PC-9 (cell line): ENCODE measurements at regions not wholly inside any gene's neighbourhood (a gene's known extent, or its start where the extent isn't known, plus 50 kb on each side); places are given as distances from the start of the nearest gene placed in this dataset.

Experiments used
- BruUV-seq: library from RNA; stranded (reverse); fragments of 400-500 nt; replicated peaks from 2 replicates; lab custom pipeline; 2021; lab: Mats Ljungman, UMichigan
- CTCF ChIA-PET: fragments of 300-600 bp; sonication (Branson Sonifier 250); formaldehyde crosslinking; loops from one replicate; lab custom pipeline; 2022; ENCODE audit warnings: antibody characterized with exemption; lab: Charles Lee
- POLR2A ChIA-PET: fragments of 300-600 bp; sonication (Branson Sonifier 250); formaldehyde crosslinking; loops from one replicate; lab custom pipeline; 2022; ENCODE audit warnings: antibody characterized with exemption; ENCODE audit not compliant: unreplicated experiment; lab: Charles Lee
- DNase-seq, 2 experiments: peaks; one replicate each; pipeline versions ENCODE4 v3.0.0 to v3.0.0-alpha.2; 2015 to 2022; ENCODE audit warnings: mixed read lengths in 1 of 2
- H2AFZ ChIP-seq: fragments of 200-600 bp; sonication (generic); 2 replicates; pipeline ENCODE4 v1.8.1; 2017; ENCODE audit warnings: antibody characterized with exemption
- H3F3A ChIP-seq: fragments of 200-600 bp; sonication (generic); 2 replicates; pipeline ENCODE4 v1.8.1; 2017; ENCODE audit warnings: antibody characterized with exemption, mild to moderate bottlenecking, low read depth; ENCODE audit not compliant: insufficient read depth
- H3K27ac ChIP-seq: fragments of 200-600 bp; sonication (generic); 2 replicates; pipeline ENCODE4 v1.6.1; 2016; ENCODE audit warnings: mixed run types
- H3K27me3 ChIP-seq: fragments of 200-600 bp; sonication (generic); 2 replicates; pipeline ENCODE4 v1.6.1; 2016; ENCODE audit warnings: low read depth, mixed run types; ENCODE audit not compliant: insufficient read depth
- H3K36me3 ChIP-seq: fragments of 200-600 bp; sonication (generic); 2 replicates; pipeline ENCODE4 v1.6.1; 2016; ENCODE audit warnings: low read depth, mixed run types
- H3K4me1 ChIP-seq: fragments of 200-600 bp; sonication (generic); replicated peaks from 2 replicates; pipeline ENCODE4 v1.6.1; 2016; ENCODE audit warnings: mixed run types; ENCODE audit not compliant: insufficient read depth
- H3K4me2 ChIP-seq: fragments of 200-600 bp; sonication (generic); 2 replicates; pipeline ENCODE4 v1.6.1; 2017; ENCODE audit warnings: mixed run types
- H3K4me3 ChIP-seq: fragments of 200-600 bp; sonication (generic); 2 replicates; pipeline ENCODE4 v1.6.1; 2016; ENCODE audit warnings: mixed run types
- H3K79me2 ChIP-seq: fragments of 200-600 bp; sonication (generic); 2 replicates; pipeline ENCODE4 v1.6.1; 2017; ENCODE audit warnings: low read depth, mixed run types
- H3K9me2 ChIP-seq: fragments of 200-600 bp; sonication (generic); 2 replicates; pipeline ENCODE4 v1.8.1; 2017; ENCODE audit warnings: mild to moderate bottlenecking; ENCODE audit not compliant: insufficient read depth
- H3K9me3 ChIP-seq: fragments of 200-600 bp; sonication (generic); 2 replicates; pipeline ENCODE4 v1.8.1; 2016; ENCODE audit warnings: low read depth; ENCODE audit not compliant: insufficient read depth
- H4K20me1 ChIP-seq: fragments of 200-600 bp; sonication (generic); 2 replicates; pipeline ENCODE4 v1.8.1; 2017; ENCODE audit not compliant: insufficient read depth
- CTCF ChIP-seq: fragments of 200-600 bp; sonication (generic); conservative IDR thresholded peaks from 2 replicates; pipeline ENCODE4 v1.6.1; 2017; ENCODE audit warnings: mixed run types, antibody characterized with exemption, mild to moderate bottlenecking, moderate library complexity
- EZH2 ChIP-seq: fragments of 200-600 bp; sonication (generic); IDR thresholded peaks from 2 replicates; pipeline ENCODE4 v1.8.0; 2017; ENCODE audit warnings: antibody characterized with exemption, low read depth
- intact Hi-C: fragments of 100-400 bp; cut with micrococcal nuclease; formaldehyde crosslinking; loops from one replicate; pipeline ENCODE4 v1.10.0; 2022; ENCODE audit not compliant: unreplicated experiment

DNA sequence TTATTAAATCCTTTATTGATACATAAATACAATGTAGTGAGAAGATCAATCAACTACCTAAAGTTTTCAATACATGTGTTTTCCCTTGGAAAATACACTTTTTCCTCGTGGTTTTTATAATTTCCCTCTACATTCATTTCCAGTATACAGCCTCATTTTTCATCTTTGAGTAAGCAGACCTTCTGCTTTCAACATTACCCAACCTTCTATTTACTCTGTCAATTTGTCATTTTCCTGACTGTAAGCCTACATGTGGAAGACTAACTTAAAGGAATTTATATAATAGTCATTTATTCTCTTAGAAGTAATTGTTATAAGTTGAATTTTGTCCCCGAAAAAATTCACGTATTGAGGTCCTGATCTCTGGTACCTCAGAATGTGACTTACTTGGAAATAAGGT, 594.0 kb downstream of the NUP35 start:
- Histone ChIP-seq H3F3A (no peaks in the 10 kb centered on the region), H3K27ac (no peak overlapping the region), H3K79me2 (no peaks in the 10 kb centered on the region), H3K4me2 (no peak overlapping the region), H3K4me1 (no peaks in the 10 kb centered on the region), H3K4me3 (no peak overlapping the region), H3K36me3 (no peaks in the 10 kb centered on the region), H3K27me3 (no peaks in the 10 kb centered on the region), H4K20me1 (no peaks in the 10 kb centered on the region), H3K9me3 (no peaks in the 10 kb centered on the region), H3K9me2 (no peaks in the 10 kb centered on the region), H2AFZ (no peak overlapping the region)
- POLR2A ChIA-PET, result no interaction called here
- DNase-seq, result no peak
- no TSS peak for BruUV-seq
- no peak for TF ChIP-seq CTCF
- no peak for TF ChIP-seq EZH2
- intact Hi-C loops, result no loop called here
- CTCF ChIA-PET, result no interaction called here

- ChIA-PET POLR2A (no interaction called here), CTCF (no interaction called here)
- Histone ChIP-seq H3F3A (no peaks in the 10 kb centered on the region), H4K20me1 (no peaks in the 10 kb centered on the region), H3K79me2 (no peaks in the 10 kb centered on the region), H3K4me1 (no peaks in the 10 kb centered on the region), H2AFZ (no peak overlapping the region), H3K4me2 (no peak overlapping the region), H3K27ac (no peak overlapping the region), H3K36me3 (no peaks in the 10 kb centered on the region), H3K9me2 (no peaks in the 10 kb centered on the region), H3K27me3 (no peaks in the 10 kb centered on the region), H3K9me3 (no peaks in the 10 kb centered on the region), H3K4me3 (no peak overlapping the region)
- no peak for TF ChIP-seq EZH2
- TF ChIP-seq CTCF, result no peak
- intact Hi-C loops, result no loop called here
- no TSS peak for BruUV-seq
- no peak for DNase-seq
Observed at GRCh38 chr2:183723278-183723677, 599.0 kb downstream of the NUP35 start.

- ChIA-PET CTCF (no interaction called here), POLR2A (no interaction called here)
- no peaks in the 10 kb centered on the region for H3K27me3 ChIP-seq
- TF ChIP-seq EZH2 (no peak), CTCF (no peak)
- no peaks in the 10 kb centered on the region for H3K79me2 ChIP-seq
- H3K4me2 ChIP-seq, result no peak overlapping the region
- DNase-seq, result no peak
- no TSS peak for BruUV-seq
- no peak overlapping the region for H3K4me3 ChIP-seq
- no peaks in the 10 kb centered on the region for H3K36me3 ChIP-seq
- H4K20me1 ChIP-seq, result no peaks in the 10 kb centered on the region
- no peaks in the 10 kb centered on the region for H3K9me3 ChIP-seq
- H3K27ac ChIP-seq, result no peak overlapping the region
- no peak overlapping the region for H2AFZ ChIP-seq
- no peaks in the 10 kb centered on the region for H3F3A ChIP-seq
- intact Hi-C loops, result no loop called here
- no peaks in the 10 kb centered on the region for H3K4me1 ChIP-seq
- no peaks in the 10 kb centered on the region for H3K9me2 ChIP-seq
Observed at GRCh38 chr2:183729380-183729779, 605.1 kb downstream of the NUP35 start.
